H7 (cell line): ENCODE measurements at regions not wholly inside any gene's neighbourhood (a gene's known extent, or its start where the extent isn't known, plus 50 kb on each side); places are given as distances from the start of the nearest gene placed in this dataset.
A peak's percentile ranks its signal among the peaks of the same experiment; 100 is the strongest.

ENCODE experiments used
- DNase-seq: peaks from one replicate; pipeline ENCODE4 v3.0.0; 2012
- H3K27me3 ChIP-seq: 2 replicates; pipeline ENCODE4 v1.6.0; 2011; ENCODE audit warnings: mild to moderate bottlenecking, low read length; ENCODE audit not compliant: control insufficient read depth, insufficient read depth
- H3K36me3 ChIP-seq: replicated peaks from 2 replicates; pipeline ENCODE4 v1.5.1; 2011; ENCODE audit warnings: low read length; ENCODE audit not compliant: control insufficient read depth, insufficient read depth
- H3K4me3 ChIP-seq: 2 replicates; pipeline ENCODE4 v1.5.1; 2011; ENCODE audit warnings: low read depth, mild to moderate bottlenecking, control low read depth, low read length, moderate library complexity; ENCODE audit not compliant: insufficient read depth

- Histone ChIP-seq H3K27me3 (no peaks in the 10 kb centered on the region), H3K36me3 (no peaks in the 10 kb centered on the region), H3K4me3 (no peak overlapping the region)
- no peak for DNase-seq
Measured at GRCh38 chr7:145009876-145010275, 174.0 kb upstream of the TPK1 start.

GRCh38 chr7:145005601-145006000 lies 169.7 kb upstream of the TPK1 start:
- H3K27me3 ChIP-seq, result no peaks in the 10 kb centered on the region
- no peak for DNase-seq
- no peak overlapping the region for H3K4me3 ChIP-seq
- H3K36me3 ChIP-seq, result no peaks in the 10 kb centered on the region

GRCh38 chr7:144997512-144997911 lies 161.7 kb upstream of the TPK1 start:
- no peaks in the 10 kb centered on the region for H3K27me3 ChIP-seq
- no peak overlapping the region for H3K4me3 ChIP-seq
- no peaks in the 10 kb centered on the region for H3K36me3 ChIP-seq
- DNase-seq, result no peak

- H3K27me3 ChIP-seq, result no peaks in the 10 kb centered on the region
- H3K36me3 ChIP-seq, result no peaks in the 10 kb centered on the region
- H3K4me3 ChIP-seq, result no peak overlapping the region
- DNase-seq, result no peak
Measured at GRCh38 chr7:144995495-144995894, 159.6 kb upstream of the TPK1 start.

- no peak for DNase-seq
- H3K27me3 ChIP-seq, result no peaks in the 10 kb centered on the region
- H3K36me3 ChIP-seq, result no peaks in the 10 kb centered on the region
- no peak overlapping the region for H3K4me3 ChIP-seq
Measured at GRCh38 chr7:144991041-144991440, 155.2 kb upstream of the TPK1 start.

GRCh38 chr7:144987686-144988085 lies 151.8 kb upstream of the TPK1 start:
- Histone ChIP-seq H3K27me3 (no peaks in the 10 kb centered on the region), H3K4me3 (no peak overlapping the region)
- no peak for DNase-seq

GRCh38 chr7:144982133-144982532 lies 146.3 kb upstream of the TPK1 start:
- Histone ChIP-seq H3K27me3 (no peaks in the 10 kb centered on the region), H3K4me3 (no peak overlapping the region), H3K36me3 (no peaks in the 10 kb centered on the region)
- no peak for DNase-seq

More at GRCh38 chr7:144987686-144988085, 151.8 kb upstream of the TPK1 start:
- H3K36me3 ChIP-seq, result no peaks in the 10 kb centered on the region

GRCh38 chr7:144975882-144976281 lies 140.0 kb upstream of the TPK1 start:
- Histone ChIP-seq H3K27me3 (no peaks in the 10 kb centered on the region), H3K36me3 (no peaks in the 10 kb centered on the region), H3K4me3 (no peak overlapping the region)
- no peak for DNase-seq

GRCh38 chr7:144969787-144970186 lies 133.9 kb upstream of the TPK1 start:
- H3K36me3 ChIP-seq, result no peaks in the 10 kb centered on the region
- H3K4me3 ChIP-seq, result no peak overlapping the region
- H3K27me3 ChIP-seq, result no peaks in the 10 kb centered on the region
- no peak for DNase-seq

GRCh38 chr7:144960763-144961162 lies 124.9 kb upstream of the TPK1 start:
- DNase-seq, result no peak
- Histone ChIP-seq H3K27me3 (no peaks in the 10 kb centered on the region), H3K4me3 (no peak overlapping the region), H3K36me3 (no peaks in the 10 kb centered on the region)

- no peak for DNase-seq
- Histone ChIP-seq H3K27me3 (no peaks in the 10 kb centered on the region), H3K4me3 (no peak overlapping the region)
Measured at GRCh38 chr7:144957998-144958397, 122.1 kb upstream of the TPK1 start.

GRCh38 chr7:144955422-144955821 lies 119.6 kb upstream of the TPK1 start:
- Histone ChIP-seq H3K27me3 (no peaks in the 10 kb centered on the region), H3K4me3 (no peak overlapping the region), H3K36me3 (no peaks in the 10 kb centered on the region)
- DNase-seq, result no peak

More at GRCh38 chr7:144957998-144958397, 122.1 kb upstream of the TPK1 start:
- H3K36me3 ChIP-seq, result no peaks in the 10 kb centered on the region

GRCh38 chr7:144941127-144941526 lies 105.3 kb upstream of the TPK1 start:
- DNase-seq, result peak; percentile 56
- no peak overlapping the region for H3K4me3 ChIP-seq
- H3K27me3 ChIP-seq, result no peaks in the 10 kb centered on the region
- H3K36me3 ChIP-seq, result no peaks in the 10 kb centered on the region

GRCh38 chr7:144937199-144937598 lies 101.3 kb upstream of the TPK1 start:
- no peak for DNase-seq
- H3K4me3 ChIP-seq, result no peak overlapping the region
- no peaks in the 10 kb centered on the region for H3K27me3 ChIP-seq
- H3K36me3 ChIP-seq, result no peaks in the 10 kb centered on the region

GRCh38 chr7:144936314-144936713 lies 100.5 kb upstream of the TPK1 start:
- no peak overlapping the region for H3K4me3 ChIP-seq
- H3K27me3 ChIP-seq, result no peaks in the 10 kb centered on the region
- DNase-seq, result no peak
- H3K36me3 ChIP-seq, result no peaks in the 10 kb centered on the region

GRCh38 chr7:144910411-144910810 lies 74.6 kb upstream of the TPK1 start:
- Histone ChIP-seq H3K36me3 (no peaks in the 10 kb centered on the region), H3K27me3 (no peaks in the 10 kb centered on the region), H3K4me3 (no peak overlapping the region)
- DNase-seq, result no peak
